BE2C (cell line): ENCODE measurements at regions not wholly inside any gene's neighbourhood (a gene's known extent, or its start where the extent isn't known, plus 50 kb on each side); places are given as distances from the start of the nearest gene placed in this dataset.
A peak's percentile ranks its signal among the peaks of the same experiment; 100 is the strongest.

ENCODE experiments used
- DNase-seq: peaks from one replicate; pipeline ENCODE4 v3.0.0-alpha.2; 2020
- H3K27me3 ChIP-seq: fragments of 250-450 bp; sonication (Bioruptor Pico); 2 replicates; pipeline ENCODE4 v1.5.1; 2020; ENCODE audit warnings: mild to moderate bottlenecking
- H3K36me3 ChIP-seq: fragments of 250-450 bp; sonication (Bioruptor Pico); 2 replicates; pipeline ENCODE4 v1.5.1; 2020; ENCODE audit warnings: mild to moderate bottlenecking
- H3K4me1 ChIP-seq: fragments of 250-450 bp; sonication (Bioruptor Pico); 2 replicates; pipeline ENCODE4 v1.5.1; 2020
- H3K4me3 ChIP-seq: 2 replicates; pipeline ENCODE4 v1.5.1; 2011; ENCODE audit warnings: low read depth, low read length
- H3K9me3 ChIP-seq: fragments of 250-450 bp; sonication (Bioruptor Pico); 2 replicates; pipeline ENCODE4 v1.5.1; 2020
- TF ChIP-seq, protein P1 (sequence below): IDR thresholded peaks from 2 replicates; pipeline ENCODE4 v1.5.1; 2012; ENCODE audit warnings: mild to moderate bottlenecking, low read depth, low read length

DNA sequence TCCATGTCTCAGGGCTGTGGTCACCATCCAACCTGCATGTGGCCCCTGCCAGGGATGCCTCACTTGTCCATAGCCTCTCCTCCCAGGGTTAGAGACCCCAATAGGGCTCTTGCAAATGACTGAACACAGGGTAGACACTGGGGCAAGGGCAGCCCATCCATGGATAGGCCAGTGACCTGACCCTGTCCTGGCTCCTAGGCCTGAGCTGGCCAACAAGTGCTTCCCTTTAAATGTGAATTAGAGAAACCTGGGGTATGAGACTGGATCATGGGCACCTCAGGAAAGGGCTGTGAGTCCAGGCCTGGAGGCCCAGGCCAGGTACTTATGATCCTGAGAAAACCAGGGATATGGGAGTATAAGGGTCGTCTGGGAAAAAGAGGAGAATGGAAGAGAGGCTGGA is 64.5 kb downstream of the COPS8 start:
- no peaks in the 10 kb centered on the region for H3K36me3 ChIP-seq
- no peak for DNase-seq
- TF ChIP-seq, protein P1, sequence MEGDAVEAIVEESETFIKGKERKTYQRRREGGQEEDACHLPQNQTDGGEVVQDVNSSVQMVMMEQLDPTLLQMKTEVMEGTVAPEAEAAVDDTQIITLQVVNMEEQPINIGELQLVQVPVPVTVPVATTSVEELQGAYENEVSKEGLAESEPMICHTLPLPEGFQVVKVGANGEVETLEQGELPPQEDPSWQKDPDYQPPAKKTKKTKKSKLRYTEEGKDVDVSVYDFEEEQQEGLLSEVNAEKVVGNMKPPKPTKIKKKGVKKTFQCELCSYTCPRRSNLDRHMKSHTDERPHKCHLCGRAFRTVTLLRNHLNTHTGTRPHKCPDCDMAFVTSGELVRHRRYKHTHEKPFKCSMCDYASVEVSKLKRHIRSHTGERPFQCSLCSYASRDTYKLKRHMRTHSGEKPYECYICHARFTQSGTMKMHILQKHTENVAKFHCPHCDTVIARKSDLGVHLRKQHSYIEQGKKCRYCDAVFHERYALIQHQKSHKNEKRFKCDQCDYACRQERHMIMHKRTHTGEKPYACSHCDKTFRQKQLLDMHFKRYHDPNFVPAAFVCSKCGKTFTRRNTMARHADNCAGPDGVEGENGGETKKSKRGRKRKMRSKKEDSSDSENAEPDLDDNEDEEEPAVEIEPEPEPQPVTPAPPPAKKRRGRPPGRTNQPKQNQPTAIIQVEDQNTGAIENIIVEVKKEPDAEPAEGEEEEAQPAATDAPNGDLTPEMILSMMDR = no peak
- H3K27me3 ChIP-seq = no peaks in the 10 kb centered on the region
- no peaks in the 10 kb centered on the region for H3K4me1 ChIP-seq
- H3K9me3 ChIP-seq = peaks cover 4% of the 10 kb centered on the region; the same call in 1 of the 2 replicates
- H3K4me3 ChIP-seq = no peak overlapping the region

DNA sequence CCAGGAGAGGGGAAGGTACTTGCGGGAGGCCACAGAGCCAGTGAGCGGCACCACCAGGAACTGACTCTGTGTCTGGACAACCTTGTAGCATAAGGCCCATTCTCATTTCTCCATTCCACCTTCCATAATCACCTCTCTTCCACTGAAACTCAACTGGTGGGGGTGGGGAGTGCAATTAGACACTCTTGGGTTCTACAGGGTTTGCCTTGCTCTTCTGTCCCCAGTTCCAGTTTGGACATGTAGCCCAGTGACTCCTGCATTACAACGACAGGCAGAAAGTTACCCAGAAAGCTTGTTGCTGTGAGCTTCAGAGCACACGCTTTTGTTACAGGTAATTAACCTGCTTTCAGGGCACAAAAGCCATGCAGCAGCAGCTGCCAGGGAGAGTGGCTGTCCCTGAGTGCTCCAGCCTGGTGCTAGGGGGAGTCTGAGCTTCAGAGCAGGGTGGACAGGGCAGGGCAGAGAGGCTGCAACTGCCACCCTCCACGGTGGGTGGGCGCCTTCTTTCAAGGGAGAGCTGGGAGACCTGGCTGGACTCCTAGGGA is 65.2 kb downstream of the COPS8 start:
- no peak for DNase-seq
- Histone ChIP-seq H3K4me3 (no peak overlapping the region), H3K9me3 (peaks cover 4% of the 10 kb centered on the region; the same call in 1 of the 2 replicates), H3K36me3 (no peaks in the 10 kb centered on the region), H3K27me3 (no peaks in the 10 kb centered on the region), H3K4me1 (no peaks in the 10 kb centered on the region)
- TF ChIP-seq, protein P1 = no peak

- Histone ChIP-seq H3K9me3 (peaks cover 4% of the 10 kb centered on the region; the same call in 1 of the 2 replicates), H3K4me3 (no peak overlapping the region), H3K4me1 (no peaks in the 10 kb centered on the region), H3K36me3 (no peaks in the 10 kb centered on the region), H3K27me3 (no peaks in the 10 kb centered on the region)
- TF ChIP-seq, protein P1 = no peak
- DNase-seq = no peak
Measured at GRCh38 chr2:237152361-237152760, 66.7 kb downstream of the COPS8 start.

DNA sequence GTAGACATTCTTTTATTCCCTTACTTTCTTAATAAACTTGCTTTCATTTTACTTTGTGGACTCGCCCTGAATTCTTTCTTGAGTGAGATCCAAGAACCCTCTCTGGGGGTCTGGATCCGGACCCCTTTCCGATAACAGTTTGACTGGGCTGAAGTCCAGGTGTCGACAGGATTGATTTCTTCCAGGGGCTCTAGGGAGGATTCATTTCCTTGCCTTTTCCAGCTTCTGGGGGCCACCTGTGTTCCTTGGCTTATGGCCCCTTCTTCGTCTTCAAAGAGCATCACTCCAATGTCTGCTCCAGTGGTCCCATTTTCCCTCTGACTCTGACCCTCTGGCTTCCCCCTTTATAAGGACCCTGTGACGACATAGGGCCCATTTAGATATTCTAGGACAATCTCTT is 67.5 kb downstream of the COPS8 start:
- H3K9me3 ChIP-seq = no peaks in the 10 kb centered on the region
- no peaks in the 10 kb centered on the region for H3K36me3 ChIP-seq
- TF ChIP-seq, protein P1 = no peak
- DNase-seq = no peak
- H3K4me3 ChIP-seq = no peak overlapping the region
- H3K27me3 ChIP-seq = no peaks in the 10 kb centered on the region
- no peaks in the 10 kb centered on the region for H3K4me1 ChIP-seq

GRCh38 chr2:237154082-237154638 is 68.5 kb downstream of the COPS8 start:
- H3K9me3 ChIP-seq = no peaks in the 10 kb centered on the region
- DNase-seq = peak; percentile 64
- no peaks in the 10 kb centered on the region for H3K36me3 ChIP-seq
- no peaks in the 10 kb centered on the region for H3K27me3 ChIP-seq
- no peaks in the 10 kb centered on the region for H3K4me1 ChIP-seq
- H3K4me3 ChIP-seq = no peak overlapping the region
- TF ChIP-seq, protein P1 = peak; percentile 95
